ENCODE measurements at regions not wholly inside any gene's neighbourhood (a gene's known extent, or its start where the extent isn't known, plus 50 kb on each side); places are given as distances from the start of the nearest gene placed in this dataset.

DNA sequence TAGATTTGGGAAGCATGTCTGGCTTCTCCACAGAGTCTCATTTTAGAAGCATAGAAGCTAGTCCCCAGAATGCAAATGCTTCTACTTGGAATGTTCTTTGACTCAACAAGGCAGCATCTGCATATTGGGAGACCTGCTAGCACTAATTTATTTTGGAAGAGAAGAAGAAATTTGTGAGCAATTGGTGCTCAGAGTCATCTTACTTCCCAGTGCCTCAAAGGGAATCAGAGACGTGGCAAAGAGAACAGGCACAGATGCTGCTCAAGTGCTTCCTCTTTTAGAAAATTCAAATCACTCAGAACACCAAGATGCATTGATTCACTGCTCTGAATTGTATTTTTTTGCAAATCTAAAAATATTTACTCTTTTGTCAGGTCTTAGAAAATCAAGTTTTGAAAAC, 255.7 kb downstream of the BRINP2 start:
- no CpG with 5 or more reads among the region's 1 CpG for WGBS
- H2BK5ac ChIP-seq (ENCODE audit: low read depth, low read length, poor library complexity, severe bottlenecking), result no peak overlapping the region
- H3K27me3 ChIP-seq (ENCODE audit: control insufficient read depth in 1 of 2, insufficient read depth in 1 of 2, low read length in 2 of 2), result peaks cover 0 to 21% of the 10 kb centered on the region in 2 experiments
- H3K4me3 ChIP-seq (ENCODE audit: insufficient read depth in 1 of 2, low read depth in 1 of 2, low read length in 2 of 2), result no peak overlapping the region
- H4K91ac ChIP-seq (ENCODE audit: low read length), result no peak overlapping the region
- no peak overlapping the region for H2AFZ ChIP-seq (ENCODE audit: low read depth, low read length)
- no peak overlapping the region for H3K9ac ChIP-seq (ENCODE audit: low read length)
- H2BK120ac ChIP-seq (ENCODE audit: low read depth, low read length), result no peak overlapping the region
- no peak overlapping the region for H2AK5ac ChIP-seq (ENCODE audit: low read length, severe bottlenecking)
- H3K18ac ChIP-seq (ENCODE audit: low read depth in 1 of 2, low read length in 2 of 2), result no peak overlapping the region
- no peak for DNase-seq
- H3K14ac ChIP-seq (ENCODE audit: low read length in 2 of 2), result no peak overlapping the region
- H3K4ac ChIP-seq (ENCODE audit: low read depth in 1 of 2, low read length in 2 of 2), result no peak overlapping the region
- H2BK15ac ChIP-seq (ENCODE audit: low read depth, poor library complexity, severe bottlenecking), result no peak overlapping the region
- H3K79me1 ChIP-seq (replicated peaks; ENCODE audit: low read length, poor library complexity, severe bottlenecking), result no peaks in the 10 kb centered on the region
- no peak overlapping the region for H3K4me2 ChIP-seq (ENCODE audit: low read length, poor library complexity, severe bottlenecking)
- no peaks in the 10 kb centered on the region for H3K4me1 ChIP-seq (ENCODE audit: control insufficient read depth, insufficient read depth, low read depth, low read length)
- H3K36me3 ChIP-seq (ENCODE audit: control insufficient read depth in 1 of 2, insufficient read depth in 2 of 2, low read depth in 1 of 2, low read length in 2 of 2), result no peaks in the 10 kb centered on the region
- H3K23ac ChIP-seq (ENCODE audit: low read length in 2 of 2), result no peak overlapping the region
- H2BK12ac ChIP-seq (ENCODE audit: low read length in 2 of 2), result no peak overlapping the region
- H3K9me3 ChIP-seq (ENCODE audit: control insufficient read depth, low read length), result no peaks in the 10 kb centered on the region
- H3K27ac ChIP-seq (ENCODE audit: low read length, poor library complexity, severe bottlenecking), result no peak overlapping the region
- H4K8ac ChIP-seq (ENCODE audit: low read length), result no peak overlapping the region

DNA sequence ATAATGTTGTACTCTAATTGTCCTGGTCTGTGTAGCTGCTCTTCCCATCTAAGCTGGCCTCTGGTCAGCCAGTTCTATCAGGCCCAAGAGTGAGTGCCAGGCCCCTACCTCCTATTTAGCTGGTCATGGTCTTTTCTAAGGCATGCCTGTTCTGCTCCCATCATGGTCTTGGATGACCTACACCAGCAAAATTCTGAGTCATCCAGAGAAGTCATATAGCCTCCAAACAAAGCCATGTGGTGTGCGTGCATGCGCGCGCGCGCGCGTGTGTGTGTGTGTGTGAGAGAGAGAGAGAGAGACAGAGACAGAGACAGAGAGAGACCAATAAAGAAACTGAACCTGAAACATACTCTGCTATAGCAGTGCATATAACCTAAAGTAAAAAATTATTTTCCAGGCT, 254.4 kb downstream of the BRINP2 start:
- H2BK5ac ChIP-seq (ENCODE audit: low read depth, low read length, poor library complexity, severe bottlenecking), result no peak overlapping the region
- H3K4me1 ChIP-seq (ENCODE audit: control insufficient read depth, insufficient read depth, low read depth, low read length), result no peaks in the 10 kb centered on the region
- peaks cover 0 to 11% of the 10 kb centered on the region in 2 experiments for H3K27me3 ChIP-seq (ENCODE audit: control insufficient read depth in 1 of 2, insufficient read depth in 1 of 2, low read length in 2 of 2)
- no peaks in the 10 kb centered on the region for H3K9me3 ChIP-seq (ENCODE audit: control insufficient read depth, low read length)
- H4K91ac ChIP-seq (ENCODE audit: low read length), result no peak overlapping the region
- no peak overlapping the region for H2AK5ac ChIP-seq (ENCODE audit: low read length, severe bottlenecking)
- no peak overlapping the region for H2BK15ac ChIP-seq (ENCODE audit: low read depth, poor library complexity, severe bottlenecking)
- DNase-seq, result no peak
- H2AFZ ChIP-seq (ENCODE audit: low read depth, low read length), result no peak overlapping the region
- H4K8ac ChIP-seq (ENCODE audit: low read length), result no peak overlapping the region
- H3K14ac ChIP-seq (ENCODE audit: low read length in 2 of 2), result no peak overlapping the region
- no peak overlapping the region for H2BK120ac ChIP-seq (ENCODE audit: low read depth, low read length)
- H3K27ac ChIP-seq (ENCODE audit: low read length, poor library complexity, severe bottlenecking), result no peak overlapping the region
- H3K4me2 ChIP-seq (ENCODE audit: low read length, poor library complexity, severe bottlenecking), result no peak overlapping the region
- H3K18ac ChIP-seq (ENCODE audit: low read depth in 1 of 2, low read length in 2 of 2), result no peak overlapping the region
- H2BK12ac ChIP-seq (ENCODE audit: low read length in 2 of 2), result no peak overlapping the region
- no peak overlapping the region for H3K9ac ChIP-seq (ENCODE audit: low read length)
- no peak overlapping the region for H3K4ac ChIP-seq (ENCODE audit: low read depth in 1 of 2, low read length in 2 of 2)
- no peaks in the 10 kb centered on the region for H3K79me1 ChIP-seq (replicated peaks; ENCODE audit: low read length, poor library complexity, severe bottlenecking)
- WGBS, result no CpG with 5 or more reads among the region's 8 CpGs
- H3K36me3 ChIP-seq (ENCODE audit: control insufficient read depth in 1 of 2, insufficient read depth in 2 of 2, low read depth in 1 of 2, low read length in 2 of 2), result no peaks in the 10 kb centered on the region
- H3K23ac ChIP-seq (ENCODE audit: low read length in 2 of 2), result no peak overlapping the region
- no peak overlapping the region for H3K4me3 ChIP-seq (ENCODE audit: insufficient read depth in 1 of 2, low read depth in 1 of 2, low read length in 2 of 2)

DNA sequence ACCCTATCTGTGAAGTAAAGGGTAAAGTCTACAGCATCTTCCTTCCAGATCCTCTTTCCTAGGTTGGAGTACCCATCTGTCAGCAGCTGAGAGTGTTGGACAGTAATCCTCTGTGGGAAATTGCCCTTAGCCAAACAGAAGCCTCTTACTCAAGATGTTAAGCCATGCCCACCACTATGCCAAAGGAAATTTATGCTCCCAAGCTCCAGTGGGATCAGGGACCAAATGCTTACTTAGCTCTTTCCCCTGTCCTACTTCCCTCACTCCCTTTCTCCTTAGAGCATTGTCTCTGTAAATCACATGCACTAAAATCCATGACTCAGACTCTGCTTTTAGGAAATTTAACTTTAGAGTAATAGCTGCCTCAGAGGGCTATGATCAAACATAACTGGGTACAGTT, 254.0 kb downstream of the BRINP2 start:
- no peak overlapping the region for H3K18ac ChIP-seq (ENCODE audit: low read depth in 1 of 2, low read length in 2 of 2)

DNA sequence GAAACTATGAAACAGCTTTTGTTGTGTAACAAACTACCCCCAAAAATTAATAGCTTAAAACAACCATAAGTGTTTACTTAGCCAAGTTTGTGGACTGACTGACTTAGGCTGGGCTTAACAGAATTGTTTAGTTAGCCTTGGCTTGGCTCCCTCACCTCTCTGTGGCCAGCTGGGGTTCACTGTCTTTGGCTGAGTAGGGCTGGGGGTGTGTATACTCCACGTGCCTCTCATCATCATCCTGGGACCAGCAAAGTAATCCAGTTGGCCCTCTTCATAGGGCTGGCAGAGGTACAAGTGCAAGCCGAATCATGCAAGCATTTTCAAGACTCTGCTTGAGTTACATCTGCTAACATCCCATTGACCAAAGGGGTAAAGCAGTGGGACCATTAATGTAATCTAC, 252.3 kb downstream of the BRINP2 start:
- H3K4me2 ChIP-seq (ENCODE audit: low read length, poor library complexity, severe bottlenecking), result no peak overlapping the region
- no peak overlapping the region for H2BK120ac ChIP-seq (ENCODE audit: low read depth, low read length)
- H3K18ac ChIP-seq (ENCODE audit: low read depth in 1 of 2, low read length in 2 of 2), result no peak overlapping the region
- H4K8ac ChIP-seq (ENCODE audit: low read length), result no peak overlapping the region
- no peak overlapping the region for H3K23ac ChIP-seq (ENCODE audit: low read length in 2 of 2)
- H3K14ac ChIP-seq (ENCODE audit: low read length in 2 of 2), result no peak overlapping the region
- no peaks in the 10 kb centered on the region for H3K9me3 ChIP-seq (ENCODE audit: control insufficient read depth, low read length)
- no peak overlapping the region for H3K9ac ChIP-seq (ENCODE audit: low read length)
- H3K27ac ChIP-seq (ENCODE audit: low read length, poor library complexity, severe bottlenecking), result no peak overlapping the region
- H3K4me1 ChIP-seq (ENCODE audit: control insufficient read depth, insufficient read depth, low read depth, low read length), result no peaks in the 10 kb centered on the region
- no peak overlapping the region for H4K91ac ChIP-seq (ENCODE audit: low read length)
- H2AK5ac ChIP-seq (ENCODE audit: low read length, severe bottlenecking), result no peak overlapping the region
- H2BK5ac ChIP-seq (ENCODE audit: low read depth, low read length, poor library complexity, severe bottlenecking), result no peak overlapping the region
- H2BK12ac ChIP-seq (ENCODE audit: low read length in 2 of 2), result no peak overlapping the region
- no peaks in the 10 kb centered on the region for H3K79me1 ChIP-seq (replicated peaks; ENCODE audit: low read length, poor library complexity, severe bottlenecking)
- H3K27me3 ChIP-seq (ENCODE audit: control insufficient read depth in 1 of 2, insufficient read depth in 1 of 2, low read length in 2 of 2), result peaks cover 0 to 20% of the 10 kb centered on the region in 2 experiments
- H3K4me3 ChIP-seq (ENCODE audit: insufficient read depth in 1 of 2, low read depth in 1 of 2, low read length in 2 of 2), result no peak overlapping the region
- no peak for DNase-seq
- no peaks in the 10 kb centered on the region for H3K36me3 ChIP-seq (ENCODE audit: control insufficient read depth in 1 of 2, insufficient read depth in 2 of 2, low read depth in 1 of 2, low read length in 2 of 2)
- no peak overlapping the region for H2BK15ac ChIP-seq (ENCODE audit: low read depth, poor library complexity, severe bottlenecking)
- H3K4ac ChIP-seq (ENCODE audit: low read depth in 1 of 2, low read length in 2 of 2), result no peak overlapping the region
- no peak overlapping the region for H2AFZ ChIP-seq (ENCODE audit: low read depth, low read length)
- WGBS, result 50% methylated on average over 2 of the region's 2 CpGs

More for the DNA sequence above, 254.0 kb downstream of the BRINP2 start:
- H2BK12ac ChIP-seq (ENCODE audit: low read length in 2 of 2), result no peak overlapping the region
- peak; percentile 1 for DNase-seq
- no peak overlapping the region for H2AFZ ChIP-seq (ENCODE audit: low read depth, low read length)
- no peak overlapping the region for H3K14ac ChIP-seq (ENCODE audit: low read length in 2 of 2)
- no peaks in the 10 kb centered on the region for H3K4me1 ChIP-seq (ENCODE audit: control insufficient read depth, insufficient read depth, low read depth, low read length)
- H3K9ac ChIP-seq (ENCODE audit: low read length), result no peak overlapping the region
- H3K27me3 ChIP-seq (ENCODE audit: control insufficient read depth in 1 of 2, insufficient read depth in 1 of 2, low read length in 2 of 2), result peaks cover 0 to 9% of the 10 kb centered on the region in 2 experiments
- no peak overlapping the region for H3K27ac ChIP-seq (ENCODE audit: low read length, poor library complexity, severe bottlenecking)
- H4K91ac ChIP-seq (ENCODE audit: low read length), result no peak overlapping the region
- no peak overlapping the region for H2BK120ac ChIP-seq (ENCODE audit: low read depth, low read length)
- no peaks in the 10 kb centered on the region for H3K79me1 ChIP-seq (replicated peaks; ENCODE audit: low read length, poor library complexity, severe bottlenecking)
- H3K23ac ChIP-seq (ENCODE audit: low read length in 2 of 2), result no peak overlapping the region
- H3K4me2 ChIP-seq (ENCODE audit: low read length, poor library complexity, severe bottlenecking), result no peak overlapping the region
- H2BK15ac ChIP-seq (ENCODE audit: low read depth, poor library complexity, severe bottlenecking), result no peak overlapping the region
- no peak overlapping the region for H3K4ac ChIP-seq (ENCODE audit: low read depth in 1 of 2, low read length in 2 of 2)
- no peak overlapping the region for H3K4me3 ChIP-seq (ENCODE audit: insufficient read depth in 1 of 2, low read depth in 1 of 2, low read length in 2 of 2)
- no peak overlapping the region for H2BK5ac ChIP-seq (ENCODE audit: low read depth, low read length, poor library complexity, severe bottlenecking)
- no peak overlapping the region for H2AK5ac ChIP-seq (ENCODE audit: low read length, severe bottlenecking)
- no peaks in the 10 kb centered on the region for H3K36me3 ChIP-seq (ENCODE audit: control insufficient read depth in 1 of 2, insufficient read depth in 2 of 2, low read depth in 1 of 2, low read length in 2 of 2)
- H3K9me3 ChIP-seq (ENCODE audit: control insufficient read depth, low read length), result no peaks in the 10 kb centered on the region
- H4K8ac ChIP-seq (ENCODE audit: low read length), result no peak overlapping the region

Measured in mesenchymal stem cell (in vitro differentiated cells and primary cell).